WTC11 (cell line): ENCODE measurements at regions not wholly inside any gene's neighbourhood (a gene's known extent, or its start where the extent isn't known, plus 50 kb on each side); places are given as distances from the start of the nearest gene placed in this dataset.

Source experiments
- ATF1 ChIP-seq: sonication (generic); formaldehyde crosslinking; IDR thresholded peaks from 2 replicates; pipeline ENCODE4 v1.8.1; 2023; ENCODE audit warnings: mild to moderate bottlenecking, moderate library complexity, missing genetic modification reagents
- CREB1 ChIP-seq: sonication (generic); formaldehyde crosslinking; IDR thresholded peaks from 2 replicates; pipeline ENCODE4 v1.8.0; 2023; ENCODE audit warnings: mild to moderate bottlenecking, missing genetic modification reagents
- FOXK1 ChIP-seq: sonication (generic); formaldehyde crosslinking; IDR thresholded peaks from 2 replicates; pipeline ENCODE4 v1.8.0; 2022; ENCODE audit warnings: mild to moderate bottlenecking, moderate library complexity, missing genetic modification reagents
- GABPB1 ChIP-seq: sonication (generic); formaldehyde crosslinking; IDR thresholded peaks from 2 replicates; pipeline ENCODE4 v1.8.1; 2023; ENCODE audit warnings: mild to moderate bottlenecking, missing genetic modification reagents
- NFYB ChIP-seq: sonication (generic); formaldehyde crosslinking; conservative IDR thresholded peaks from 2 replicates; pipeline ENCODE4 v1.8.0; 2022; ENCODE audit warnings: low read depth, missing genetic modification reagents
- TCF7 ChIP-seq: sonication (generic); formaldehyde crosslinking; IDR thresholded peaks from 2 replicates; pipeline ENCODE4 v1.8.0; 2022; ENCODE audit warnings: mild to moderate bottlenecking, low read depth, missing genetic modification reagents, moderate library complexity
- TF ChIP-seq, protein P1 (sequence below): fragments of 200-600 bp; IDR thresholded peaks from 2 replicates; pipeline ENCODE4 v1.8.0; 2022; ENCODE audit warnings: antibody characterized with exemption
- TF ChIP-seq, protein P2 (sequence below): sonication (generic); formaldehyde crosslinking; IDR thresholded peaks from 2 replicates; pipeline ENCODE4 v1.8.0; 2022; ENCODE audit warnings: missing genetic modification reagents
- TF ChIP-seq, protein P3 (sequence below): sonication (generic); formaldehyde crosslinking; IDR thresholded peaks from 2 replicates; pipeline ENCODE4 v1.8.1; 2022; ENCODE audit warnings: mild to moderate bottlenecking, missing genetic modification reagents, moderate library complexity, borderline replicate concordance
- TF ChIP-seq, protein P4 (sequence below): sonication (generic); formaldehyde crosslinking; IDR thresholded peaks from 2 replicates; pipeline ENCODE4 v1.8.0; 2022; ENCODE audit warnings: mild to moderate bottlenecking, missing genetic modification reagents
- TF ChIP-seq, protein P5 (sequence below): sonication (generic); formaldehyde crosslinking; IDR thresholded peaks from 2 replicates; pipeline ENCODE4 v1.8.0; 2022; ENCODE audit warnings: mild to moderate bottlenecking, missing genetic modification reagents
- TF ChIP-seq, protein P6 (sequence below): sonication (generic); formaldehyde crosslinking; IDR thresholded peaks from 2 replicates; pipeline ENCODE4 v1.8.0; 2023; ENCODE audit warnings: missing genetic modification reagents, mild to moderate bottlenecking, borderline replicate concordance
- TF ChIP-seq, protein P7 (sequence below): fragments of 250-450 bp; sonication (Bioruptor Pico); IDR thresholded peaks from 2 replicates; pipeline ENCODE4 v1.9.0; 2021; ENCODE audit warnings: mild to moderate bottlenecking
- TF ChIP-seq, protein P8 (sequence below): sonication (generic); formaldehyde crosslinking; IDR thresholded peaks from 2 replicates; pipeline ENCODE4 v1.8.1; 2023; ENCODE audit warnings: mild to moderate bottlenecking, missing genetic modification reagents

DNA sequence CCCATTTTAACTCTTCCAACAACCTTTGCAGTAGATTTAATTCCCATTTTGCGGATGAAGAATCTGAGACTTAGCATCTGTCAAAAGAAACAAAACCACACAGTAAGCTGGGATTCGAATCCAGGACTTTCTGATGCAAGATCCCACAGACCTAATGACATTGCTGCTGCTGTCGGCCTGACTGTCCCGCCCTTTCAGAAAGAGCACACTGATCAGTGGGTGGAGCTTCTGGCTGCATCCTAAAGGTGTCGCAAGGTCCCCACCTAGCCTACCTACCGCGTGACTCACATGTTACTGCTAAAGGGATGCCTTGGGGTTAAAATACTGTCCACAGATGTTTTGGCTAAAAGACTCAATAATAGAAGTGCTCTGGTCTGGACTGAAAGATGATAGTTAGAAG is 134.7 kb downstream of the EMX2 start:
- TF ChIP-seq, protein P1, sequence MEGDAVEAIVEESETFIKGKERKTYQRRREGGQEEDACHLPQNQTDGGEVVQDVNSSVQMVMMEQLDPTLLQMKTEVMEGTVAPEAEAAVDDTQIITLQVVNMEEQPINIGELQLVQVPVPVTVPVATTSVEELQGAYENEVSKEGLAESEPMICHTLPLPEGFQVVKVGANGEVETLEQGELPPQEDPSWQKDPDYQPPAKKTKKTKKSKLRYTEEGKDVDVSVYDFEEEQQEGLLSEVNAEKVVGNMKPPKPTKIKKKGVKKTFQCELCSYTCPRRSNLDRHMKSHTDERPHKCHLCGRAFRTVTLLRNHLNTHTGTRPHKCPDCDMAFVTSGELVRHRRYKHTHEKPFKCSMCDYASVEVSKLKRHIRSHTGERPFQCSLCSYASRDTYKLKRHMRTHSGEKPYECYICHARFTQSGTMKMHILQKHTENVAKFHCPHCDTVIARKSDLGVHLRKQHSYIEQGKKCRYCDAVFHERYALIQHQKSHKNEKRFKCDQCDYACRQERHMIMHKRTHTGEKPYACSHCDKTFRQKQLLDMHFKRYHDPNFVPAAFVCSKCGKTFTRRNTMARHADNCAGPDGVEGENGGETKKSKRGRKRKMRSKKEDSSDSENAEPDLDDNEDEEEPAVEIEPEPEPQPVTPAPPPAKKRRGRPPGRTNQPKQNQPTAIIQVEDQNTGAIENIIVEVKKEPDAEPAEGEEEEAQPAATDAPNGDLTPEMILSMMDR, result no peak
- TF ChIP-seq, protein P2, sequence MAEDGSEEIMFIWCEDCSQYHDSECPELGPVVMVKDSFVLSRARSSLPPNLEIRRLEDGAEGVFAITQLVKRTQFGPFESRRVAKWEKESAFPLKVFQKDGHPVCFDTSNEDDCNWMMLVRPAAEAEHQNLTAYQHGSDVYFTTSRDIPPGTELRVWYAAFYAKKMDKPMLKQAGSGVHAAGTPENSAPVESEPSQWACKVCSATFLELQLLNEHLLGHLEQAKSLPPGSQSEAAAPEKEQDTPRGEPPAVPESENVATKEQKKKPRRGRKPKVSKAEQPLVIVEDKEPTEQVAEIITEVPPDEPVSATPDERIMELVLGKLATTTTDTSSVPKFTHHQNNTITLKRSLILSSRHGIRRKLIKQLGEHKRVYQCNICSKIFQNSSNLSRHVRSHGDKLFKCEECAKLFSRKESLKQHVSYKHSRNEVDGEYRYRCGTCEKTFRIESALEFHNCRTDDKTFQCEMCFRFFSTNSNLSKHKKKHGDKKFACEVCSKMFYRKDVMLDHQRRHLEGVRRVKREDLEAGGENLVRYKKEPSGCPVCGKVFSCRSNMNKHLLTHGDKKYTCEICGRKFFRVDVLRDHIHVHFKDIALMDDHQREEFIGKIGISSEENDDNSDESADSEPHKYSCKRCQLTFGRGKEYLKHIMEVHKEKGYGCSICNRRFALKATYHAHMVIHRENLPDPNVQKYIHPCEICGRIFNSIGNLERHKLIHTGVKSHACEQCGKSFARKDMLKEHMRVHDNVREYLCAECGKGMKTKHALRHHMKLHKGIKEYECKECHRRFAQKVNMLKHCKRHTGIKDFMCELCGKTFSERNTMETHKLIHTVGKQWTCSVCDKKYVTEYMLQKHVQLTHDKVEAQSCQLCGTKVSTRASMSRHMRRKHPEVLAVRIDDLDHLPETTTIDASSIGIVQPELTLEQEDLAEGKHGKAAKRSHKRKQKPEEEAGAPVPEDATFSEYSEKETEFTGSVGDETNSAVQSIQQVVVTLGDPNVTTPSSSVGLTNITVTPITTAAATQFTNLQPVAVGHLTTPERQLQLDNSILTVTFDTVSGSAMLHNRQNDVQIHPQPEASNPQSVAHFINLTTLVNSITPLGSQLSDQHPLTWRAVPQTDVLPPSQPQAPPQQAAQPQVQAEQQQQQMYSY, result no peak
- TF ChIP-seq, protein P3, sequence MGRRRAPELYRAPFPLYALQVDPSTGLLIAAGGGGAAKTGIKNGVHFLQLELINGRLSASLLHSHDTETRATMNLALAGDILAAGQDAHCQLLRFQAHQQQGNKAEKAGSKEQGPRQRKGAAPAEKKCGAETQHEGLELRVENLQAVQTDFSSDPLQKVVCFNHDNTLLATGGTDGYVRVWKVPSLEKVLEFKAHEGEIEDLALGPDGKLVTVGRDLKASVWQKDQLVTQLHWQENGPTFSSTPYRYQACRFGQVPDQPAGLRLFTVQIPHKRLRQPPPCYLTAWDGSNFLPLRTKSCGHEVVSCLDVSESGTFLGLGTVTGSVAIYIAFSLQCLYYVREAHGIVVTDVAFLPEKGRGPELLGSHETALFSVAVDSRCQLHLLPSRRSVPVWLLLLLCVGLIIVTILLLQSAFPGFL (CRISPR knock-in tag), result no peak
- TF ChIP-seq, protein P4, sequence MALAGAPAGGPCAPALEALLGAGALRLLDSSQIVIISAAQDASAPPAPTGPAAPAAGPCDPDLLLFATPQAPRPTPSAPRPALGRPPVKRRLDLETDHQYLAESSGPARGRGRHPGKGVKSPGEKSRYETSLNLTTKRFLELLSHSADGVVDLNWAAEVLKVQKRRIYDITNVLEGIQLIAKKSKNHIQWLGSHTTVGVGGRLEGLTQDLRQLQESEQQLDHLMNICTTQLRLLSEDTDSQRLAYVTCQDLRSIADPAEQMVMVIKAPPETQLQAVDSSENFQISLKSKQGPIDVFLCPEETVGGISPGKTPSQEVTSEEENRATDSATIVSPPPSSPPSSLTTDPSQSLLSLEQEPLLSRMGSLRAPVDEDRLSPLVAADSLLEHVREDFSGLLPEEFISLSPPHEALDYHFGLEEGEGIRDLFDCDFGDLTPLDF (CRISPR knock-in tag), result no peak
- no peak for TF ChIP-seq FOXK1
- no peak for TF ChIP-seq NFYB (CRISPR knock-in tag)
- no peak for TF ChIP-seq CREB1 (CRISPR knock-in tag)
- TF ChIP-seq, protein P5, sequence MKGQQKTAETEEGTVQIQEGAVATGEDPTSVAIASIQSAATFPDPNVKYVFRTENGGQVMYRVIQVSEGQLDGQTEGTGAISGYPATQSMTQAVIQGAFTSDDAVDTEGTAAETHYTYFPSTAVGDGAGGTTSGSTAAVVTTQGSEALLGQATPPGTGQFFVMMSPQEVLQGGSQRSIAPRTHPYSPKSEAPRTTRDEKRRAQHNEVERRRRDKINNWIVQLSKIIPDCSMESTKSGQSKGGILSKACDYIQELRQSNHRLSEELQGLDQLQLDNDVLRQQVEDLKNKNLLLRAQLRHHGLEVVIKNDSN (CRISPR knock-in tag), result no peak
- TF ChIP-seq GABPB1 (CRISPR knock-in tag), result no peak
- TF ChIP-seq, protein P6, sequence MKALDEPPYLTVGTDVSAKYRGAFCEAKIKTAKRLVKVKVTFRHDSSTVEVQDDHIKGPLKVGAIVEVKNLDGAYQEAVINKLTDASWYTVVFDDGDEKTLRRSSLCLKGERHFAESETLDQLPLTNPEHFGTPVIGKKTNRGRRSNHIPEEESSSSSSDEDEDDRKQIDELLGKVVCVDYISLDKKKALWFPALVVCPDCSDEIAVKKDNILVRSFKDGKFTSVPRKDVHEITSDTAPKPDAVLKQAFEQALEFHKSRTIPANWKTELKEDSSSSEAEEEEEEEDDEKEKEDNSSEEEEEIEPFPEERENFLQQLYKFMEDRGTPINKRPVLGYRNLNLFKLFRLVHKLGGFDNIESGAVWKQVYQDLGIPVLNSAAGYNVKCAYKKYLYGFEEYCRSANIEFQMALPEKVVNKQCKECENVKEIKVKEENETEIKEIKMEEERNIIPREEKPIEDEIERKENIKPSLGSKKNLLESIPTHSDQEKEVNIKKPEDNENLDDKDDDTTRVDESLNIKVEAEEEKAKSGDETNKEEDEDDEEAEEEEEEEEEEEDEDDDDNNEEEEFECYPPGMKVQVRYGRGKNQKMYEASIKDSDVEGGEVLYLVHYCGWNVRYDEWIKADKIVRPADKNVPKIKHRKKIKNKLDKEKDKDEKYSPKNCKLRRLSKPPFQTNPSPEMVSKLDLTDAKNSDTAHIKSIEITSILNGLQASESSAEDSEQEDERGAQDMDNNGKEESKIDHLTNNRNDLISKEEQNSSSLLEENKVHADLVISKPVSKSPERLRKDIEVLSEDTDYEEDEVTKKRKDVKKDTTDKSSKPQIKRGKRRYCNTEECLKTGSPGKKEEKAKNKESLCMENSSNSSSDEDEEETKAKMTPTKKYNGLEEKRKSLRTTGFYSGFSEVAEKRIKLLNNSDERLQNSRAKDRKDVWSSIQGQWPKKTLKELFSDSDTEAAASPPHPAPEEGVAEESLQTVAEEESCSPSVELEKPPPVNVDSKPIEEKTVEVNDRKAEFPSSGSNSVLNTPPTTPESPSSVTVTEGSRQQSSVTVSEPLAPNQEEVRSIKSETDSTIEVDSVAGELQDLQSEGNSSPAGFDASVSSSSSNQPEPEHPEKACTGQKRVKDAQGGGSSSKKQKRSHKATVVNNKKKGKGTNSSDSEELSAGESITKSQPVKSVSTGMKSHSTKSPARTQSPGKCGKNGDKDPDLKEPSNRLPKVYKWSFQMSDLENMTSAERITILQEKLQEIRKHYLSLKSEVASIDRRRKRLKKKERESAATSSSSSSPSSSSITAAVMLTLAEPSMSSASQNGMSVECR (CRISPR knock-in tag), result no peak
- TF ChIP-seq, protein P7, sequence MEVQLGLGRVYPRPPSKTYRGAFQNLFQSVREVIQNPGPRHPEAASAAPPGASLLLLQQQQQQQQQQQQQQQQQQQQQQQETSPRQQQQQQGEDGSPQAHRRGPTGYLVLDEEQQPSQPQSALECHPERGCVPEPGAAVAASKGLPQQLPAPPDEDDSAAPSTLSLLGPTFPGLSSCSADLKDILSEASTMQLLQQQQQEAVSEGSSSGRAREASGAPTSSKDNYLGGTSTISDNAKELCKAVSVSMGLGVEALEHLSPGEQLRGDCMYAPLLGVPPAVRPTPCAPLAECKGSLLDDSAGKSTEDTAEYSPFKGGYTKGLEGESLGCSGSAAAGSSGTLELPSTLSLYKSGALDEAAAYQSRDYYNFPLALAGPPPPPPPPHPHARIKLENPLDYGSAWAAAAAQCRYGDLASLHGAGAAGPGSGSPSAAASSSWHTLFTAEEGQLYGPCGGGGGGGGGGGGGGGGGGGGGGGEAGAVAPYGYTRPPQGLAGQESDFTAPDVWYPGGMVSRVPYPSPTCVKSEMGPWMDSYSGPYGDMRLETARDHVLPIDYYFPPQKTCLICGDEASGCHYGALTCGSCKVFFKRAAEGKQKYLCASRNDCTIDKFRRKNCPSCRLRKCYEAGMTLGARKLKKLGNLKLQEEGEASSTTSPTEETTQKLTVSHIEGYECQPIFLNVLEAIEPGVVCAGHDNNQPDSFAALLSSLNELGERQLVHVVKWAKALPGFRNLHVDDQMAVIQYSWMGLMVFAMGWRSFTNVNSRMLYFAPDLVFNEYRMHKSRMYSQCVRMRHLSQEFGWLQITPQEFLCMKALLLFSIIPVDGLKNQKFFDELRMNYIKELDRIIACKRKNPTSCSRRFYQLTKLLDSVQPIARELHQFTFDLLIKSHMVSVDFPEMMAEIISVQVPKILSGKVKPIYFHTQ (CRISPR knock-in tag), result no peak
- TF ChIP-seq, protein P8, sequence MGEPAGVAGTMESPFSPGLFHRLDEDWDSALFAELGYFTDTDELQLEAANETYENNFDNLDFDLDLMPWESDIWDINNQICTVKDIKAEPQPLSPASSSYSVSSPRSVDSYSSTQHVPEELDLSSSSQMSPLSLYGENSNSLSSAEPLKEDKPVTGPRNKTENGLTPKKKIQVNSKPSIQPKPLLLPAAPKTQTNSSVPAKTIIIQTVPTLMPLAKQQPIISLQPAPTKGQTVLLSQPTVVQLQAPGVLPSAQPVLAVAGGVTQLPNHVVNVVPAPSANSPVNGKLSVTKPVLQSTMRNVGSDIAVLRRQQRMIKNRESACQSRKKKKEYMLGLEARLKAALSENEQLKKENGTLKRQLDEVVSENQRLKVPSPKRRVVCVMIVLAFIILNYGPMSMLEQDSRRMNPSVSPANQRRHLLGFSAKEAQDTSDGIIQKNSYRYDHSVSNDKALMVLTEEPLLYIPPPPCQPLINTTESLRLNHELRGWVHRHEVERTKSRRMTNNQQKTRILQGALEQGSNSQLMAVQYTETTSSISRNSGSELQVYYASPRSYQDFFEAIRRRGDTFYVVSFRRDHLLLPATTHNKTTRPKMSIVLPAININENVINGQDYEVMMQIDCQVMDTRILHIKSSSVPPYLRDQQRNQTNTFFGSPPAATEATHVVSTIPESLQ (CRISPR knock-in tag), result no peak
- no peak for TF ChIP-seq TCF7 (CRISPR knock-in tag)
- TF ChIP-seq ATF1 (CRISPR knock-in tag), result no peak
